ENCODE measurements at regions not wholly inside any gene's neighbourhood (a gene's known extent, or its start where the extent isn't known, plus 50 kb on each side); places are given as distances from the start of the nearest gene placed in this dataset.
"Not testable (repeated sequence)": the region's sequence is repeated elsewhere in the genome, so short reads cannot be mapped to it uniquely, and the experiment has no call there.

GRCh38 chr2:49318531-49318930 lies 164.2 kb upstream of the FSHR start:
- no peak for DNase-seq (ENCODE audit: low read depth)
- peaks cover 5% of the 10 kb centered on the region for H3K9me3 ChIP-seq (ENCODE audit: control insufficient read depth, low read length)
- no peak overlapping the region for H3K9ac ChIP-seq (ENCODE audit: low read length)
- no peaks in the 10 kb centered on the region for H3K4me1 ChIP-seq (ENCODE audit: control insufficient read depth, insufficient read depth, low read length)
- no peaks in the 10 kb centered on the region for H3K27me3 ChIP-seq (replicated peaks; ENCODE audit: control insufficient read depth, insufficient read depth, low read length)
- H3K36me3 ChIP-seq (ENCODE audit: control insufficient read depth, insufficient read depth, low read length, severe bottlenecking) = no peaks in the 10 kb centered on the region
- no peak overlapping the region for H3K4me3 ChIP-seq (ENCODE audit: low read length)

GRCh38 chr2:49309461-49309860 lies 155.1 kb upstream of the FSHR start:
- no peak for DNase-seq (ENCODE audit: low read depth)

GRCh38 chr2:49306925-49307324 lies 152.6 kb upstream of the FSHR start:
- no peak for DNase-seq (ENCODE audit: low read depth)
- H3K36me3 ChIP-seq (ENCODE audit: control insufficient read depth, insufficient read depth, low read length, severe bottlenecking) = no peaks in the 10 kb centered on the region

More at GRCh38 chr2:49309461-49309860, 155.1 kb upstream of the FSHR start:
- H3K4me1 ChIP-seq (ENCODE audit: control insufficient read depth, insufficient read depth, low read length) = no peaks in the 10 kb centered on the region
- no peak overlapping the region for H3K9ac ChIP-seq (ENCODE audit: low read length)
- no peaks in the 10 kb centered on the region for H3K9me3 ChIP-seq (ENCODE audit: control insufficient read depth, low read length)
- no peaks in the 10 kb centered on the region for H3K36me3 ChIP-seq (ENCODE audit: control insufficient read depth, insufficient read depth, low read length, severe bottlenecking)
- no peak overlapping the region for H3K4me3 ChIP-seq (ENCODE audit: low read length)
- H3K27me3 ChIP-seq (replicated peaks; ENCODE audit: control insufficient read depth, insufficient read depth, low read length) = no peaks in the 10 kb centered on the region

GRCh38 chr2:49298693-49299092 lies 144.4 kb upstream of the FSHR start:
- not testable (repeated sequence) for H3K9ac ChIP-seq (ENCODE audit: low read length); H3K4me1 ChIP-seq (ENCODE audit: control insufficient read depth, insufficient read depth, low read length); H3K36me3 ChIP-seq (ENCODE audit: control insufficient read depth, insufficient read depth, low read length, severe bottlenecking); DNase-seq (ENCODE audit: low read depth); H3K27me3 ChIP-seq (replicated peaks; ENCODE audit: control insufficient read depth, insufficient read depth, low read length); H3K4me3 ChIP-seq (ENCODE audit: low read length); H3K9me3 ChIP-seq (ENCODE audit: control insufficient read depth, low read length)

More at GRCh38 chr2:49306925-49307324, 152.6 kb upstream of the FSHR start:
- Histone ChIP-seq H3K9me3 (ENCODE audit: control insufficient read depth, low read length) (no peaks in the 10 kb centered on the region), H3K9ac (ENCODE audit: low read length) (no peak overlapping the region), H3K27me3 (replicated peaks; ENCODE audit: control insufficient read depth, insufficient read depth, low read length) (no peaks in the 10 kb centered on the region), H3K4me1 (ENCODE audit: control insufficient read depth, insufficient read depth, low read length) (no peaks in the 10 kb centered on the region), H3K4me3 (ENCODE audit: low read length) (no peak overlapping the region)

GRCh38 chr2:49298230-49298629 lies 143.9 kb upstream of the FSHR start:
- Histone ChIP-seq H3K4me1 (ENCODE audit: control insufficient read depth, insufficient read depth, low read length) (no peaks in the 10 kb centered on the region), H3K9me3 (ENCODE audit: control insufficient read depth, low read length) (no peaks in the 10 kb centered on the region), H3K4me3 (ENCODE audit: low read length) (no peak overlapping the region), H3K36me3 (ENCODE audit: control insufficient read depth, insufficient read depth, low read length, severe bottlenecking) (no peaks in the 10 kb centered on the region), H3K27me3 (replicated peaks; ENCODE audit: control insufficient read depth, insufficient read depth, low read length) (no peaks in the 10 kb centered on the region), H3K9ac (ENCODE audit: low read length) (no peak overlapping the region)
- DNase-seq (ENCODE audit: low read depth) = no peak

GRCh38 chr2:49296107-49296867 lies 142.0 kb upstream of the FSHR start:
- Histone ChIP-seq H3K27me3 (replicated peaks; ENCODE audit: control insufficient read depth, insufficient read depth, low read length) (no peaks in the 10 kb centered on the region), H3K4me1 (ENCODE audit: control insufficient read depth, insufficient read depth, low read length) (no peaks in the 10 kb centered on the region), H3K36me3 (ENCODE audit: control insufficient read depth, insufficient read depth, low read length, severe bottlenecking) (no peaks in the 10 kb centered on the region), H3K4me3 (ENCODE audit: low read length) (no peak overlapping the region), H3K9ac (ENCODE audit: low read length) (no peak overlapping the region), H3K9me3 (ENCODE audit: control insufficient read depth, low read length) (no peaks in the 10 kb centered on the region)
- no peak for DNase-seq (ENCODE audit: low read depth)

- no peak for DNase-seq (ENCODE audit: low read depth)
- H3K27me3 ChIP-seq (replicated peaks; ENCODE audit: control insufficient read depth, insufficient read depth, low read length) = no peaks in the 10 kb centered on the region
- no peak overlapping the region for H3K4me3 ChIP-seq (ENCODE audit: low read length)
- no peaks in the 10 kb centered on the region for H3K4me1 ChIP-seq (ENCODE audit: control insufficient read depth, insufficient read depth, low read length)
- H3K36me3 ChIP-seq (ENCODE audit: control insufficient read depth, insufficient read depth, low read length, severe bottlenecking) = no peaks in the 10 kb centered on the region
- no peaks in the 10 kb centered on the region for H3K9me3 ChIP-seq (ENCODE audit: control insufficient read depth, low read length)
- H3K9ac ChIP-seq (ENCODE audit: low read length) = no peak overlapping the region
Measured at GRCh38 chr2:49294225-49294624, 139.9 kb upstream of the FSHR start.

GRCh38 chr2:49291619-49292018 lies 137.3 kb upstream of the FSHR start:
- Histone ChIP-seq H3K9ac (ENCODE audit: low read length) (no peak overlapping the region), H3K4me3 (ENCODE audit: low read length) (no peak overlapping the region), H3K4me1 (ENCODE audit: control insufficient read depth, insufficient read depth, low read length) (no peaks in the 10 kb centered on the region), H3K36me3 (ENCODE audit: control insufficient read depth, insufficient read depth, low read length, severe bottlenecking) (no peaks in the 10 kb centered on the region), H3K27me3 (replicated peaks; ENCODE audit: control insufficient read depth, insufficient read depth, low read length) (no peaks in the 10 kb centered on the region), H3K9me3 (ENCODE audit: control insufficient read depth, low read length) (no peaks in the 10 kb centered on the region)
- no peak for DNase-seq (ENCODE audit: low read depth)

GRCh38 chr2:49289711-49290110 lies 135.4 kb upstream of the FSHR start:
- no peaks in the 10 kb centered on the region for H3K27me3 ChIP-seq (replicated peaks; ENCODE audit: control insufficient read depth, insufficient read depth, low read length)
- no peaks in the 10 kb centered on the region for H3K4me1 ChIP-seq (ENCODE audit: control insufficient read depth, insufficient read depth, low read length)
- H3K9ac ChIP-seq (ENCODE audit: low read length) = no peak overlapping the region
- no peak for DNase-seq (ENCODE audit: low read depth)
- H3K9me3 ChIP-seq (ENCODE audit: control insufficient read depth, low read length) = no peaks in the 10 kb centered on the region
- H3K36me3 ChIP-seq (ENCODE audit: control insufficient read depth, insufficient read depth, low read length, severe bottlenecking) = no peaks in the 10 kb centered on the region
- H3K4me3 ChIP-seq (ENCODE audit: low read length) = no peak overlapping the region

GRCh38 chr2:49288902-49289700 lies 134.8 kb upstream of the FSHR start:
- Histone ChIP-seq H3K9me3 (ENCODE audit: control insufficient read depth, low read length) (no peaks in the 10 kb centered on the region), H3K27me3 (replicated peaks; ENCODE audit: control insufficient read depth, insufficient read depth, low read length) (no peaks in the 10 kb centered on the region), H3K36me3 (ENCODE audit: control insufficient read depth, insufficient read depth, low read length, severe bottlenecking) (no peaks in the 10 kb centered on the region), H3K4me3 (ENCODE audit: low read length) (no peak overlapping the region), H3K9ac (ENCODE audit: low read length) (no peak overlapping the region), H3K4me1 (ENCODE audit: control insufficient read depth, insufficient read depth, low read length) (no peaks in the 10 kb centered on the region)
- DNase-seq (ENCODE audit: low read depth) = no peak

- Histone ChIP-seq H3K4me3 (ENCODE audit: low read length) (no peak overlapping the region), H3K9ac (ENCODE audit: low read length) (no peak overlapping the region), H3K4me1 (ENCODE audit: control insufficient read depth, insufficient read depth, low read length) (no peaks in the 10 kb centered on the region), H3K36me3 (ENCODE audit: control insufficient read depth, insufficient read depth, low read length, severe bottlenecking) (no peaks in the 10 kb centered on the region), H3K9me3 (ENCODE audit: control insufficient read depth, low read length) (no peaks in the 10 kb centered on the region), H3K27me3 (replicated peaks; ENCODE audit: control insufficient read depth, insufficient read depth, low read length) (no peaks in the 10 kb centered on the region)
- no peak for DNase-seq (ENCODE audit: low read depth)
Measured at GRCh38 chr2:49288113-49288705, 133.9 kb upstream of the FSHR start.
